ENCODE measurements at regions not wholly inside any gene's neighbourhood (a gene's known extent, or its start where the extent isn't known, plus 50 kb on each side); places are given as distances from the start of the nearest gene placed in this dataset.

GRCh38 chr2:236794176-236794957 is 224.7 kb downstream of the ACKR3 start:
- no peak for DNase-seq (ENCODE audit: low spot score)
- no peak overlapping the region for H3K27ac ChIP-seq
- H3K4me3 ChIP-seq, result no peak overlapping the region
- no peak for TF ChIP-seq CTCF (IDR thresholded peaks at IDR 0.05)

GRCh38 chr2:236795169-236795860 is 225.7 kb downstream of the ACKR3 start:
- H3K4me3 ChIP-seq, result no peak overlapping the region
- no peak overlapping the region for H3K27ac ChIP-seq
- no peak for DNase-seq (ENCODE audit: low spot score)
- TF ChIP-seq CTCF (IDR thresholded peaks at IDR 0.05), result no peak

- Histone ChIP-seq H3K27ac (no peak overlapping the region), H3K4me3 (no peak overlapping the region)
- DNase-seq (ENCODE audit: low spot score), result no peak
- TF ChIP-seq CTCF (IDR thresholded peaks at IDR 0.05), result no peak
These were observed 226.2 kb downstream of the ACKR3 start for GRCh38 chr2:236795861-236796219.

- DNase-seq (ENCODE audit: low spot score), result no peak
- TF ChIP-seq CTCF (IDR thresholded peaks at IDR 0.05), result no peak
- H3K27ac ChIP-seq, result no peak overlapping the region
- H3K4me3 ChIP-seq, result no peak overlapping the region
These were observed 226.6 kb downstream of the ACKR3 start for GRCh38 chr2:236796236-236796635.

GRCh38 chr2:236797411-236797810 is 227.8 kb downstream of the ACKR3 start:
- TF ChIP-seq CTCF (IDR thresholded peaks at IDR 0.05), result no peak
- no peak for DNase-seq (ENCODE audit: low spot score)
- H3K4me3 ChIP-seq, result no peak overlapping the region
- H3K27ac ChIP-seq, result no peak overlapping the region

- Histone ChIP-seq H3K27ac (no peak overlapping the region), H3K4me3 (no peak overlapping the region)
- no peak for TF ChIP-seq CTCF (IDR thresholded peaks at IDR 0.05)
- DNase-seq (ENCODE audit: low spot score), result no peak
These were observed 228.9 kb downstream of the ACKR3 start for GRCh38 chr2:236798491-236798890.
